Osteoblast (primary cell): ENCODE measurements at regions not wholly inside any gene's neighbourhood (a gene's known extent, or its start where the extent isn't known, plus 50 kb on each side); places are given as distances from the start of the nearest gene placed in this dataset.

Experiments
- DNase-seq: peaks from one replicate; pipeline ENCODE4 v3.0.0; 2011; ENCODE audit warnings: low spot score, mixed read lengths; ENCODE audit not compliant: insufficient read length; ENCODE audit errors: missing footprints
- H2AFZ ChIP-seq: 2 replicates; pipeline ENCODE4 v1.6.0; 2011; ENCODE audit warnings: mild to moderate bottlenecking, low read length
- H3K27ac ChIP-seq: 2 replicates; pipeline ENCODE4 v1.5.1; 2011; ENCODE audit warnings: mild to moderate bottlenecking, low read depth, low read length, moderate library complexity
- H3K27me3 ChIP-seq: 2 replicates; pipeline ENCODE4 v1.6.0; 2012; ENCODE audit warnings: mild to moderate bottlenecking, control low read depth, inconsistent platforms, low read length, moderate library complexity; ENCODE audit not compliant: insufficient read depth
- H3K36me3 ChIP-seq: 2 replicates; pipeline ENCODE4 v1.5.1; 2011; ENCODE audit warnings: mild to moderate bottlenecking, low read length, control low read depth, moderate library complexity; ENCODE audit not compliant: insufficient read depth
- H3K4me1 ChIP-seq: 2 replicates; pipeline ENCODE4 v1.5.1; 2011; ENCODE audit warnings: mild to moderate bottlenecking, low read length, control low read depth, moderate library complexity; ENCODE audit not compliant: insufficient read depth
- H3K4me2 ChIP-seq: 2 replicates; pipeline ENCODE4 v1.6.0; 2011; ENCODE audit warnings: mild to moderate bottlenecking, low read length; ENCODE audit not compliant: insufficient read depth
- H3K4me3 ChIP-seq: fragments of 200-600 bp; sonication (generic); 3 replicates; pipeline ENCODE4 v1.5.1; 2012; ENCODE audit warnings: mild to moderate bottlenecking, low read length, inconsistent platforms; ENCODE audit not compliant: insufficient read depth
- H3K79me2 ChIP-seq: 2 replicates; pipeline ENCODE4 v1.6.0; 2012; ENCODE audit warnings: mild to moderate bottlenecking, low read length, control low read depth, inconsistent platforms; ENCODE audit not compliant: insufficient read depth
- H3K9me3 ChIP-seq: 2 replicates; pipeline ENCODE4 v1.5.1; 2011; ENCODE audit warnings: low read depth, low read length, control low read depth
- H4K20me1 ChIP-seq: 2 replicates; pipeline ENCODE4 v1.6.0; 2012; ENCODE audit warnings: mild to moderate bottlenecking, low read length, control low read depth; ENCODE audit not compliant: insufficient read depth
- CTCF ChIP-seq: IDR thresholded peaks from 2 replicates; pipeline ENCODE4 v1.5.1; 2011; ENCODE audit warnings: mild to moderate bottlenecking, low read depth, low read length, moderate library complexity; ENCODE audit errors: extremely low read depth

GRCh38 chr2:172252154-172252553, 149.5 kb upstream of the DLX2 start:
- Histone ChIP-seq H3K9me3 (no peaks in the 10 kb centered on the region), H3K27ac (peak overlapping the region; percentile 79), H3K36me3 (no peaks in the 10 kb centered on the region), H3K4me1 (peaks cover 52% of the 10 kb centered on the region), H4K20me1 (no peaks in the 10 kb centered on the region), H2AFZ (no peak overlapping the region), H3K4me2 (no peak overlapping the region), H3K4me3 (no peak overlapping the region), H3K79me2 (no peaks in the 10 kb centered on the region), H3K27me3 (no peaks in the 10 kb centered on the region)
- DNase-seq: no peak
- no peak for TF ChIP-seq CTCF

- Histone ChIP-seq H4K20me1 (no peaks in the 10 kb centered on the region), H3K27me3 (no peaks in the 10 kb centered on the region), H3K79me2 (no peaks in the 10 kb centered on the region), H3K9me3 (no peaks in the 10 kb centered on the region), H3K36me3 (no peaks in the 10 kb centered on the region), H3K4me1 (peaks cover 52% of the 10 kb centered on the region), H2AFZ (peak overlapping the region; percentile 67), H3K4me2 (peak overlapping the region; percentile 10), H3K4me3 (no peak overlapping the region), H3K27ac (peak overlapping the region; percentile 79)
- peak; percentile 95 for DNase-seq
- TF ChIP-seq CTCF: no peak
These were observed 150.7 kb upstream of the DLX2 start for GRCh38 chr2:172253190-172254052.

- no peaks in the 10 kb centered on the region for H3K36me3 ChIP-seq
- TF ChIP-seq CTCF: no peak
- DNase-seq: peak; percentile 81
- H3K4me3 ChIP-seq: no peak overlapping the region
- no peak overlapping the region for H3K4me2 ChIP-seq
- no peak overlapping the region for H3K27ac ChIP-seq
- peak overlapping the region; percentile 6 for H2AFZ ChIP-seq
- H3K9me3 ChIP-seq: no peaks in the 10 kb centered on the region
- H3K79me2 ChIP-seq: no peaks in the 10 kb centered on the region
- peaks cover 25% of the 10 kb centered on the region for H3K4me1 ChIP-seq
- H3K27me3 ChIP-seq: no peaks in the 10 kb centered on the region
- no peaks in the 10 kb centered on the region for H4K20me1 ChIP-seq
These were observed 154.2 kb upstream of the DLX2 start for GRCh38 chr2:172256886-172257285.

GRCh38 chr2:172259827-172260226, 157.1 kb upstream of the DLX2 start:
- no peak for DNase-seq
- no peaks in the 10 kb centered on the region for H3K36me3 ChIP-seq
- H3K79me2 ChIP-seq: no peaks in the 10 kb centered on the region
- no peaks in the 10 kb centered on the region for H4K20me1 ChIP-seq
- no peak for TF ChIP-seq CTCF
- peaks cover 9% of the 10 kb centered on the region for H3K4me1 ChIP-seq
- H3K4me3 ChIP-seq: no peak overlapping the region
- H3K27ac ChIP-seq: no peak overlapping the region
- H3K4me2 ChIP-seq: no peak overlapping the region
- no peak overlapping the region for H2AFZ ChIP-seq
- no peaks in the 10 kb centered on the region for H3K27me3 ChIP-seq
- H3K9me3 ChIP-seq: no peaks in the 10 kb centered on the region
